DND-41 (cell line): ENCODE measurements at regions not wholly inside any gene's neighbourhood (a gene's known extent, or its start where the extent isn't known, plus 50 kb on each side); places are given as distances from the start of the nearest gene placed in this dataset.

Source experiments
- EZH2 ChIP-seq: IDR thresholded peaks from 3 replicates; pipeline ENCODE4 v1.6.1; 2012; ENCODE audit warnings: borderline replicate concordance, low read depth, mild to moderate bottlenecking, moderate library complexity, low read length, inconsistent platforms; ENCODE audit not compliant: severe bottlenecking
- TF ChIP-seq, protein P1 (sequence below): IDR thresholded peaks from 2 replicates; pipeline ENCODE4 v1.5.1; 2012; ENCODE audit warnings: borderline replicate concordance, low read length, moderate library complexity, mild to moderate bottlenecking; ENCODE audit not compliant: poor library complexity, severe bottlenecking; ENCODE audit errors: extremely low read depth

DNA sequence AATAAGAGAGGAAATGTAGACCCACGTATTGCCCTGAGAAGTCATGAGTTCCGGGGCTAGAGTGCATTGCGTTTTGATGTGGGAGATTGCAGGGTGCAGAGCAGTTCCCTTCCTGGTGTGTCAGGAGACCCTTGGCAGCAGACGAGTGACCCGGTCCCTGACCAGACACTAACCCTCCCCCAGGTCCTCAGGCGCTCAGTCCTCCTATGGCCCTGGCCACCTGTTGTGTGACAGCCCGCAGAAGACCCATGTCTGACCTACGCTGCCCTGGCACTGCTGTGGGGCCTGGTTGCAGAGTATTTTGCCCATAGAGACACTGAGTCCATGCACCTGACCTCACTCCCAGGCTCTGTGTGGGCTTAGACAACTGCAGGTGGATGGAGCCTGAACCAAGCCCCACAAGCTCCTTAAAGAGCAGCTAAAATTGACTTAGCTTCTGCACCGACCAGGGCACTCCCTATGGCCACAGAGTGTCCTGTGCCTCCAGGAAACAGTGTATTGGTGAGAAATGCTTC, 833.8 kb downstream of the TBC1D22A start:
- TF ChIP-seq, protein P1, sequence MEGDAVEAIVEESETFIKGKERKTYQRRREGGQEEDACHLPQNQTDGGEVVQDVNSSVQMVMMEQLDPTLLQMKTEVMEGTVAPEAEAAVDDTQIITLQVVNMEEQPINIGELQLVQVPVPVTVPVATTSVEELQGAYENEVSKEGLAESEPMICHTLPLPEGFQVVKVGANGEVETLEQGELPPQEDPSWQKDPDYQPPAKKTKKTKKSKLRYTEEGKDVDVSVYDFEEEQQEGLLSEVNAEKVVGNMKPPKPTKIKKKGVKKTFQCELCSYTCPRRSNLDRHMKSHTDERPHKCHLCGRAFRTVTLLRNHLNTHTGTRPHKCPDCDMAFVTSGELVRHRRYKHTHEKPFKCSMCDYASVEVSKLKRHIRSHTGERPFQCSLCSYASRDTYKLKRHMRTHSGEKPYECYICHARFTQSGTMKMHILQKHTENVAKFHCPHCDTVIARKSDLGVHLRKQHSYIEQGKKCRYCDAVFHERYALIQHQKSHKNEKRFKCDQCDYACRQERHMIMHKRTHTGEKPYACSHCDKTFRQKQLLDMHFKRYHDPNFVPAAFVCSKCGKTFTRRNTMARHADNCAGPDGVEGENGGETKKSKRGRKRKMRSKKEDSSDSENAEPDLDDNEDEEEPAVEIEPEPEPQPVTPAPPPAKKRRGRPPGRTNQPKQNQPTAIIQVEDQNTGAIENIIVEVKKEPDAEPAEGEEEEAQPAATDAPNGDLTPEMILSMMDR, result no peak
- no peak for TF ChIP-seq EZH2
